Nephron (organoid): ENCODE measurements at regions not wholly inside any gene's neighbourhood (a gene's known extent, or its start where the extent isn't known, plus 50 kb on each side); places are given as distances from the start of the nearest gene placed in this dataset.
"Not testable (repeated sequence)": the region's sequence is repeated elsewhere in the genome, so short reads cannot be mapped to it uniquely, and the experiment has no call there.

Source experiments
- H3K27ac Mint-ChIP-seq, 3 experiments: 2 replicates each; pipeline ENCODE4 v1.8.0; 2020; ENCODE audit warnings: mixed read lengths in 3 of 3, mild to moderate bottlenecking in 2 of 3, moderate library complexity in 1 of 3
- H3K27me3 Mint-ChIP-seq: 2 replicates; pipeline ENCODE4 v1.8.0; 2021; ENCODE audit warnings: low read depth, mild to moderate bottlenecking, moderate library complexity, mixed read lengths
- H3K36me3 Mint-ChIP-seq: 2 replicates; pipeline ENCODE4 v1.8.0; 2020; ENCODE audit warnings: low read depth, mixed read lengths
- H3K4me1 Mint-ChIP-seq: 2 replicates; pipeline ENCODE4 v1.8.0; 2020; ENCODE audit warnings: mixed read lengths
- H3K4me3 Mint-ChIP-seq, 3 experiments: 2 replicates each; pipeline ENCODE4 v1.8.0; 2020; ENCODE audit warnings: mild to moderate bottlenecking in 3 of 3, mixed read lengths in 3 of 3, moderate library complexity in 2 of 3
- H3K9me3 Mint-ChIP-seq: 2 replicates; pipeline ENCODE4 v1.8.0; 2020; ENCODE audit warnings: mixed read lengths
- TF ChIP-seq, protein P1 (sequence below), 3 experiments: fragments of 200-600 bp; sonication (generic); IDR thresholded peaks; one replicate each; pipeline ENCODE4 v1.5.0; 2021; ENCODE audit warnings: antibody characterized with exemption in 3 of 3; ENCODE audit not compliant: unreplicated experiment in 3 of 3

GRCh38 chr16:18119092-18119491 lies 217.4 kb downstream of the NPIPA8 start:
- not testable (repeated sequence) for H3K27me3 Mint-ChIP-seq

GRCh38 chr16:18118684-18119083 lies 217.9 kb downstream of the NPIPA8 start:
- not testable (repeated sequence) for H3K27me3 Mint-ChIP-seq, H3K4me1 Mint-ChIP-seq, H3K4me3 Mint-ChIP-seq, H3K9me3 Mint-ChIP-seq, H3K27ac Mint-ChIP-seq, H3K36me3 Mint-ChIP-seq

More at GRCh38 chr16:18119092-18119491, 217.4 kb downstream of the NPIPA8 start:
- not testable (repeated sequence) for H3K9me3 Mint-ChIP-seq, H3K4me3 Mint-ChIP-seq, H3K36me3 Mint-ChIP-seq, H3K4me1 Mint-ChIP-seq, H3K27ac Mint-ChIP-seq

DNA sequence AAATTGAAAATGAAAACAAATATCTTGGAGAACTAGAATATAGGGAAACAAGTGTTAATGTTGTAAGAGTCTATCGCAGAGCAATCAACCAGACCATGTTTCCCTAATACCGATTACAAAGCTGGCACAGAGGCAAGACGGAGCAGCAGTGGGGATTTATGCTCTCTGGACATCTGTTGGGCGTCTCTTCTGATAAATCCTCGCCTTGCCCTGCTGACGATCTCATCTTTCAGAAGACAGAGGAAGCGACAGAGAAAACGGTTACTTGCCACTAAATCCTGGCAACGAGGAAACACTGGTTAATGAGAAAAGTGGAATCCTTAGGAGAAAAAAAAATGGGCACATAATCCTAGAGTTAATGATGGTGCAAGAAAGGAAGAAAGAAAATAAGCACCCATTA lies 218.5 kb downstream of the NPIPA8 start:
- H3K36me3 Mint-ChIP-seq, H3K27me3 Mint-ChIP-seq, H3K4me1 Mint-ChIP-seq, H3K9me3 Mint-ChIP-seq, H3K27ac Mint-ChIP-seq, H3K4me3 Mint-ChIP-seq: not testable (repeated sequence)

GRCh38 chr16:18104412-18104811 lies 232.1 kb downstream of the NPIPA8 start:
- not testable (repeated sequence) for H3K4me3 Mint-ChIP-seq, H3K27me3 Mint-ChIP-seq, H3K27ac Mint-ChIP-seq, H3K4me1 Mint-ChIP-seq, H3K36me3 Mint-ChIP-seq, H3K9me3 Mint-ChIP-seq

GRCh38 chr16:18101077-18101476 lies 235.5 kb downstream of the NPIPA8 start:
- not testable (repeated sequence) for H3K4me1 Mint-ChIP-seq, H3K9me3 Mint-ChIP-seq, H3K27me3 Mint-ChIP-seq, H3K27ac Mint-ChIP-seq, H3K36me3 Mint-ChIP-seq, H3K4me3 Mint-ChIP-seq

GRCh38 chr16:18092605-18093004 lies 243.9 kb downstream of the NPIPA8 start:
- H3K9me3 Mint-ChIP-seq, H3K27ac Mint-ChIP-seq, H3K27me3 Mint-ChIP-seq, H3K4me3 Mint-ChIP-seq, H3K36me3 Mint-ChIP-seq, H3K4me1 Mint-ChIP-seq: not testable (repeated sequence)

DNA sequence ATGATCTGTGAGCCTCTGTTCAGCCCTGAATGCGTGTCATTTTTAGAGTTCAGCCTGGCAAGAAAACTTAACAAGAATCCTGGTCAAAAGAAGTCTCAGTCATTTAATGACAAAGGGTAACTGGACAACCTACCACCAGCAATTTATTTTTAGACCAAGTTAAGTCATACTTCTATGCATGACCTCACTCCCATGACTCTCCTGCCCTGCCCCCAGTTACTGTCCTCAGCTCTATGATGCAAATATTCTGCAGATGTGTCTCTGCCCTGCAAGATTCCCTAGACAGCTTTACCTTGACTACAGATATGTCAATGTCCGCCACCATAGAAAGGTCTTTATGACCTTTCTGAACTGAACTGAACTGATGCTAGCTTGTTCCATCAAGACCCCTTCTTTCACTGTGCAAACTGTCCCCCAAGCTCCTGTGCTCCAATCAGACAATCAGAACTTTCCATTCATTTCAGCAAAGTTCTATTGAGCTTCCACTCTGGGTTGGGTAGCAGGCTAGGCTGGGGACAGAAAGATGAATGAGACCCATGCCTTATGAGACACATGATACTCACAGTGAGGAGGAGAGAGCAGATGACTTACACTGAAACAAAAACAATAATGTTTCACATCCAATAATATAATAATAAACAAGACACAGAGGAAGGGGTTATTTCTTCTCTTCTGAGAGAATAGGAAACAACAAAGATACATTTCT lies 255.7 kb downstream of the NPIPA8 start:
- not testable (repeated sequence) for H3K27ac Mint-ChIP-seq, H3K4me3 Mint-ChIP-seq, H3K4me1 Mint-ChIP-seq, H3K36me3 Mint-ChIP-seq, H3K27me3 Mint-ChIP-seq, H3K9me3 Mint-ChIP-seq

GRCh38 chr16:18077910-18078309 lies 258.6 kb downstream of the NPIPA8 start:
- H3K9me3 Mint-ChIP-seq, H3K36me3 Mint-ChIP-seq, H3K27me3 Mint-ChIP-seq, H3K4me3 Mint-ChIP-seq, H3K4me1 Mint-ChIP-seq, H3K27ac Mint-ChIP-seq: not testable (repeated sequence)

GRCh38 chr16:18072161-18072560 lies 264.4 kb downstream of the NPIPA8 start:
- no peaks in the 10 kb centered on the region for H3K36me3 Mint-ChIP-seq
- TF ChIP-seq, protein P1, sequence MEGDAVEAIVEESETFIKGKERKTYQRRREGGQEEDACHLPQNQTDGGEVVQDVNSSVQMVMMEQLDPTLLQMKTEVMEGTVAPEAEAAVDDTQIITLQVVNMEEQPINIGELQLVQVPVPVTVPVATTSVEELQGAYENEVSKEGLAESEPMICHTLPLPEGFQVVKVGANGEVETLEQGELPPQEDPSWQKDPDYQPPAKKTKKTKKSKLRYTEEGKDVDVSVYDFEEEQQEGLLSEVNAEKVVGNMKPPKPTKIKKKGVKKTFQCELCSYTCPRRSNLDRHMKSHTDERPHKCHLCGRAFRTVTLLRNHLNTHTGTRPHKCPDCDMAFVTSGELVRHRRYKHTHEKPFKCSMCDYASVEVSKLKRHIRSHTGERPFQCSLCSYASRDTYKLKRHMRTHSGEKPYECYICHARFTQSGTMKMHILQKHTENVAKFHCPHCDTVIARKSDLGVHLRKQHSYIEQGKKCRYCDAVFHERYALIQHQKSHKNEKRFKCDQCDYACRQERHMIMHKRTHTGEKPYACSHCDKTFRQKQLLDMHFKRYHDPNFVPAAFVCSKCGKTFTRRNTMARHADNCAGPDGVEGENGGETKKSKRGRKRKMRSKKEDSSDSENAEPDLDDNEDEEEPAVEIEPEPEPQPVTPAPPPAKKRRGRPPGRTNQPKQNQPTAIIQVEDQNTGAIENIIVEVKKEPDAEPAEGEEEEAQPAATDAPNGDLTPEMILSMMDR (IDR thresholded peaks at IDR 0.05; ENCODE audit: unreplicated experiment in 3 of 3): no peak
- no peaks in the 10 kb centered on the region for H3K4me1 Mint-ChIP-seq
- H3K27ac Mint-ChIP-seq: no peak overlapping the region
- H3K4me3 Mint-ChIP-seq: no peak overlapping the region
- H3K27me3 Mint-ChIP-seq: peaks cover 6% of the 10 kb centered on the region
- no peaks in the 10 kb centered on the region for H3K9me3 Mint-ChIP-seq

- H3K4me3 Mint-ChIP-seq: no peak overlapping the region
- H3K4me1 Mint-ChIP-seq: no peaks in the 10 kb centered on the region
These were observed 266.9 kb downstream of the NPIPA8 start for GRCh38 chr16:18069683-18070082.

More at GRCh38 chr16:18069683-18070082, 266.9 kb downstream of the NPIPA8 start:
- H3K27ac Mint-ChIP-seq: no peak overlapping the region
- H3K27me3 Mint-ChIP-seq: peaks cover 11% of the 10 kb centered on the region
- H3K9me3 Mint-ChIP-seq: peaks cover 7% of the 10 kb centered on the region
- no peaks in the 10 kb centered on the region for H3K36me3 Mint-ChIP-seq
- TF ChIP-seq, protein P1 (IDR thresholded peaks at IDR 0.05; ENCODE audit: unreplicated experiment in 3 of 3): no peak
